NOMO-1 treated with DMSO at 0.1 percent for 48 hours (cell line): ENCODE measurements at regions not wholly inside any gene's neighbourhood (a gene's known extent, or its start where the extent isn't known, plus 50 kb on each side); places are given as distances from the start of the nearest gene placed in this dataset.

ENCODE experiments used
- DNase-seq: peaks from one replicate; lab custom pipeline; 2025; ENCODE audit not compliant: unreplicated experiment; lab: John Stamatoyannopoulos, UW

GRCh38 chr6:133688705-133689492 is 200.0 kb upstream of the TCF21 start:
- no peak for DNase-seq

- no peak for DNase-seq
These were observed 199.1 kb upstream of the TCF21 start for GRCh38 chr6:133689863-133690262.

- no peak for DNase-seq
These were observed 195.3 kb upstream of the TCF21 start for GRCh38 chr6:133693565-133693964.

GRCh38 chr6:133697185-133697584 is 191.7 kb upstream of the TCF21 start:
- DNase-seq, result no peak

- no peak for DNase-seq
These were observed 191.2 kb upstream of the TCF21 start for GRCh38 chr6:133697666-133698065.

GRCh38 chr6:133698272-133698671 is 190.6 kb upstream of the TCF21 start:
- DNase-seq, result no peak

GRCh38 chr6:133699741-133700385 is 189.1 kb upstream of the TCF21 start:
- no peak for DNase-seq

GRCh38 chr6:133701633-133702331 is 187.1 kb upstream of the TCF21 start:
- DNase-seq, result no peak

- DNase-seq, result no peak
These were observed 184.5 kb upstream of the TCF21 start for GRCh38 chr6:133704371-133704770.

GRCh38 chr6:133705066-133705465 is 183.8 kb upstream of the TCF21 start:
- no peak for DNase-seq

GRCh38 chr6:133705731-133706130 is 183.2 kb upstream of the TCF21 start:
- DNase-seq, result no peak

GRCh38 chr6:133707456-133707855 is 181.5 kb upstream of the TCF21 start:
- peak; percentile 15 for DNase-seq

GRCh38 chr6:133710826-133711225 is 178.1 kb upstream of the TCF21 start:
- DNase-seq, result no peak

GRCh38 chr6:133715270-133715669 is 173.6 kb upstream of the TCF21 start:
- DNase-seq, result no peak

- no peak for DNase-seq
These were observed 164.2 kb upstream of the TCF21 start for GRCh38 chr6:133724726-133725125.

- no peak for DNase-seq
These were observed 162.7 kb upstream of the TCF21 start for GRCh38 chr6:133726188-133726587.

GRCh38 chr6:133730881-133731280 is 158.0 kb upstream of the TCF21 start:
- no peak for DNase-seq

- DNase-seq, result no peak
These were observed 148.7 kb upstream of the TCF21 start for GRCh38 chr6:133740218-133740617.

GRCh38 chr6:133740816-133741215 is 148.1 kb upstream of the TCF21 start:
- no peak for DNase-seq

- DNase-seq, result no peak
These were observed 147.5 kb upstream of the TCF21 start for GRCh38 chr6:133741375-133741861.

- no peak for DNase-seq
These were observed 145.3 kb upstream of the TCF21 start for GRCh38 chr6:133743621-133744020.

- no peak for DNase-seq
These were observed 142.5 kb upstream of the TCF21 start for GRCh38 chr6:133746417-133746770.
